Lung (tissue), 11 donors: ENCODE measurements at regions not wholly inside any gene's neighbourhood (a gene's known extent, or its start where the extent isn't known, plus 50 kb on each side); places are given as distances from the start of the nearest gene placed in this dataset.

Experiments used
- ATAC-seq: fragments of 200-7000 bp; cut with Tn5 transposase; one replicate; pipeline ENCODE4 v1.9.1; 2020; ENCODE audit warnings: moderate number of reproducible peaks; ENCODE audit not compliant: insufficient read depth, low FRiP score
- DNase-seq, 3 donors: peaks; one replicate each; pipeline ENCODE4 v3.0.0-alpha.2; 2013 to 2017
- H3K27ac ChIP-seq, 2 donors: one replicate each; pipeline ENCODE4 v1.5.1; 2013; ENCODE audit warnings: mild to moderate bottlenecking in 2 of 2, moderate library complexity in 2 of 2, control low read depth in 1 of 2, inconsistent platforms in 1 of 2, low read depth in 1 of 2, low read length in 1 of 2
- H3K27me3 ChIP-seq, 3 donors: one replicate each; pipeline ENCODE4 v1.5.1; 2013; ENCODE audit warnings: low read length in 2 of 3; ENCODE audit not compliant: control insufficient read depth in 3 of 3, insufficient read depth in 3 of 3
- H3K36me3 ChIP-seq, 4 donors: one replicate each; pipeline ENCODE4 v1.5.1; 2013; ENCODE audit warnings: low read length in 4 of 4, mild to moderate bottlenecking in 1 of 4, moderate library complexity in 1 of 4; ENCODE audit not compliant: control insufficient read depth in 4 of 4, insufficient read depth in 4 of 4
- H3K4me1 ChIP-seq, 5 donors: one replicate each; pipeline ENCODE4 v1.5.1; 2013; ENCODE audit warnings: low read length in 5 of 5, mild to moderate bottlenecking in 2 of 5, moderate library complexity in 1 of 5; ENCODE audit not compliant: control insufficient read depth in 5 of 5, insufficient read depth in 5 of 5
- H3K4me3 ChIP-seq: one replicate; pipeline ENCODE4 v1.5.1; 2013; ENCODE audit warnings: mild to moderate bottlenecking, control low read depth, moderate library complexity
- H3K9ac ChIP-seq, 2 donors: one replicate each; pipeline ENCODE4 v1.5.1; 2013; ENCODE audit warnings: low read length in 2 of 2, control low read depth in 1 of 2; ENCODE audit not compliant: insufficient read depth in 1 of 2
- H3K9me3 ChIP-seq, 4 donors: one replicate each; pipeline ENCODE4 v1.5.1; 2013; ENCODE audit warnings: low read length in 3 of 4, mild to moderate bottlenecking in 1 of 4, moderate library complexity in 1 of 4; ENCODE audit not compliant: control insufficient read depth in 4 of 4, insufficient read depth in 3 of 4
- CTCF ChIP-seq: IDR thresholded peaks from 2 replicates; pipeline ENCODE4 v1.5.1; 2012; ENCODE audit warnings: mild to moderate bottlenecking; ENCODE audit errors: control extremely low read depth, extremely low read depth
- WGBS, 2 donors: extraction: QIAGEN DNeasy Blood & Tissue Kit; methylation state at CpG; one replicate each; pipeline ENCODE4 v1.1.7; 2013; 5-methylcytosine and 5-hydroxymethylcytosine counted together
- donor health status: control.
- donor health status: control.
- donor health status: Bipolar disorder and iron deficiency.
- donor health status: healthy.
- donor health status: DM: yes; HTN: yes; CAD: no.

DNA sequence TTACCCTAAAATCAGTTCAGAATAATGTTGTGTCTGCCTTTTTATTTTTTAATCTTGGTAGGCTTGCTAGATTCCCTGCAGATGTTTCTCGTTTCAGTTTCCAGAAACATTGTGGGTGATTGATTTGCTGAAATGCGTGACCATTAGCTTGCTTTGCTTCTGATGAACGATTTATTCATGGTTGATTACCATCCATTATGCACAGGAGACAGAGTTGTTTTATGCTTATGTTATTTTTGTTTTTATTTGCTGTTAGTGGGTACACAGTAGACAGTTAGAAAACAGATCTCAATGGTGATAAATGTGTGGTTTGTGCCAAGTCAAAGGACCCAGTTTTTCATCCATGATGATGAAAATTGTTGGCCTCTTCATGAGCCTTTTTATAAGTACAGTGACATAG lies 455.6 kb upstream of the BOD1L1 start:
- Histone ChIP-seq H3K36me3 (no peaks in the 10 kb centered on the region), H3K4me3 (no peak overlapping the region), H3K9me3 (no peaks in the 10 kb centered on the region), H3K27ac (no peak overlapping the region), H3K4me1 (peaks cover 0 to 15% (median 4%) of the 10 kb centered on the region in 5 donors), H3K9ac (no peak overlapping the region), H3K27me3 (no peaks in the 10 kb centered on the region)
- TF ChIP-seq CTCF = no peak
- ATAC-seq (no peak), DNase-seq (peak in 2 of 3 donors; percentile 51 to 67)
- 59 to 85% methylated on average over 3 of the region's 3 CpGs for whole genome bisulfite sequencing, 2 donors

- Histone ChIP-seq H3K4me3 (no peak overlapping the region), H3K27me3 (no peaks in the 10 kb centered on the region), H3K4me1 (peaks cover 0 to 26% (median 12%) of the 10 kb centered on the region in 5 donors), H3K9me3 (no peaks in the 10 kb centered on the region), H3K27ac (no peak overlapping the region), H3K9ac (no peak overlapping the region), H3K36me3 (no peaks in the 10 kb centered on the region)
- TF ChIP-seq CTCF = no peak
- DNase-seq (no peak), ATAC-seq (no peak)
- 77 to 93% methylated on average over 2 of the region's 2 CpGs for WGBS, 2 donors
Measured at GRCh38 chr4:14084598-14084997, 457.1 kb upstream of the BOD1L1 start.

- 81% methylated on average over 2 of the region's 2 CpGs for WGBS, 2 donors
- Histone ChIP-seq H3K9ac (no peak overlapping the region), H3K27ac (no peak overlapping the region), H3K27me3 (no peaks in the 10 kb centered on the region), H3K4me3 (no peak overlapping the region), H3K4me1 (peaks cover 0 to 26% (median 12%) of the 10 kb centered on the region in 5 donors), H3K9me3 (no peaks in the 10 kb centered on the region), H3K36me3 (no peaks in the 10 kb centered on the region)
- DNase-seq = no peak
- TF ChIP-seq CTCF = no peak
- ATAC-seq = no peak
Measured at GRCh38 chr4:14087459-14087858, 459.9 kb upstream of the BOD1L1 start.

DNA sequence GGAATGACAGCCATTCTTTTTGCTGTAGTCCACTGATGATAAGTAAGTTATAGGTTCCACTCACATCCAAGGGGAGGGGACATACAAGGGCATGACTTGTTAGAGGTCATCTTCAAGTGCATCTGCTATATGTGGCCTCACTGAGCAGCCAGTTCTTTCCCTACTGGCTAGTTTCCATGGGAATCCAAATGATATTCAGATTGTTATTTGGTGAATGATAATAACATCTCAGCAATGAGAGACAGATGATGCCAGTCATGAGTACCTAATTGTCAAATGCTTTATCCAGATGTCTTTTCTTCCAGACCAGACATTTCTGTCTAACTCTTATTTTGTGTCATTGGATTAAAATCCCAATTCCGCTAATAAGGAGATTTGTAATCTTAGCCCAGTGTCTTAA lies 460.4 kb upstream of the BOD1L1 start:
- ATAC-seq (no peak), DNase-seq (peak; percentile 23 to 81 (median 76))
- H3K27me3 ChIP-seq = no peaks in the 10 kb centered on the region
- no peak overlapping the region for H3K9ac ChIP-seq
- peaks cover 0 to 24% (median 12%) of the 10 kb centered on the region in 5 donors for H3K4me1 ChIP-seq
- no peak overlapping the region for H3K27ac ChIP-seq
- no peak for TF ChIP-seq CTCF
- no peak overlapping the region for H3K4me3 ChIP-seq
- H3K36me3 ChIP-seq = no peaks in the 10 kb centered on the region
- 86 to 88% methylated on average over 1 of the region's 1 CpG for WGBS, 2 donors
- no peaks in the 10 kb centered on the region for H3K9me3 ChIP-seq
